ENCODE measurements at regions not wholly inside any gene's neighbourhood (a gene's known extent, or its start where the extent isn't known, plus 50 kb on each side); places are given as distances from the start of the nearest gene placed in this dataset.

DNA sequence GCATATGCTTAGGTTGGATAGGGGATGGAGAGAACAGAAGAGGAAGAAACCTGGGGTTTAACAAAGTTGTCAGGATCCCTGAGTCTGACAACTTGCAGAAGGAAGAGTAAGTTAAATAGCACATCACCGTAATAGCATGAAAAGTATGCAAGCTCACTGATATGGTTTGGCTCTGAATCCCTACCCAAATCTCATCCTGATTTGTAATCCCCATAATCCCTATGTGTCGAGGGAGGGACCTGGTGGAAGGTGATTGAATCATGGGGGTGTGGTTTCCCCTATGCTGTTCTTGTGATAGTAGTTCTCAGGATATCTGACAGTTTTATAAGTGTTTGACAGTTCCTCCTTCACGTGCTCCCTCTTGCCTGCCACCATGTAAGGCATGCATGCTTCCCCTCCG lies 193.3 kb downstream of the PSAT1 start:
- TF ChIP-seq CTCF (IDR thresholded peaks at IDR 0.05) (no peak), POLR2A (IDR thresholded peaks at IDR 0.05) (no peak), POLR2AphosphoS5 (IDR thresholded peaks at IDR 0.05) (no peak), EP300 (IDR thresholded peaks at IDR 0.05) (no peak)
